ENCODE measurements at regions not wholly inside any gene's neighbourhood (a gene's known extent, or its start where the extent isn't known, plus 50 kb on each side); places are given as distances from the start of the nearest gene placed in this dataset.

DNA sequence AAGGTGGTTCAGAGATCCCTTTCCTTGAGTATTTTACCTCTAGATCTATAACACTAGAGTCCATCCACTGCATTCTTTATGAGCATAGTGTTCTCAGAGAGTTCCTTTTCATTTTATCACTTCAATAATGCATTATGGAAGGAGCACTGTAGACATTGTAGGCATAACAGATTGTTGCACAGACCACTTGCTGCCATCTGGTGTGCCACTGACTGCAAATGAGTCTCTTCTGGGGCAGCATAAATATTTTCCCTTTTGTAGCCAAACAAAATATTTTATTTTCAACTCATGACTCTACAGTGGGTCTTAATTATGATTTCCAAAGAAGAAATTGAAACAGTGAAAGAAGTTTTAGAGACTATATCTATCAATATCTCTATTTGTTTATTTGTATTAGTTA, 290.4 kb downstream of the OLFM3 start:
- DNase-seq (ENCODE audit: extremely low read depth, low read depth) = no peak
- TF ChIP-seq, protein P1, sequence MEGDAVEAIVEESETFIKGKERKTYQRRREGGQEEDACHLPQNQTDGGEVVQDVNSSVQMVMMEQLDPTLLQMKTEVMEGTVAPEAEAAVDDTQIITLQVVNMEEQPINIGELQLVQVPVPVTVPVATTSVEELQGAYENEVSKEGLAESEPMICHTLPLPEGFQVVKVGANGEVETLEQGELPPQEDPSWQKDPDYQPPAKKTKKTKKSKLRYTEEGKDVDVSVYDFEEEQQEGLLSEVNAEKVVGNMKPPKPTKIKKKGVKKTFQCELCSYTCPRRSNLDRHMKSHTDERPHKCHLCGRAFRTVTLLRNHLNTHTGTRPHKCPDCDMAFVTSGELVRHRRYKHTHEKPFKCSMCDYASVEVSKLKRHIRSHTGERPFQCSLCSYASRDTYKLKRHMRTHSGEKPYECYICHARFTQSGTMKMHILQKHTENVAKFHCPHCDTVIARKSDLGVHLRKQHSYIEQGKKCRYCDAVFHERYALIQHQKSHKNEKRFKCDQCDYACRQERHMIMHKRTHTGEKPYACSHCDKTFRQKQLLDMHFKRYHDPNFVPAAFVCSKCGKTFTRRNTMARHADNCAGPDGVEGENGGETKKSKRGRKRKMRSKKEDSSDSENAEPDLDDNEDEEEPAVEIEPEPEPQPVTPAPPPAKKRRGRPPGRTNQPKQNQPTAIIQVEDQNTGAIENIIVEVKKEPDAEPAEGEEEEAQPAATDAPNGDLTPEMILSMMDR (IDR thresholded peaks at IDR 0.05; ENCODE audit: low read depth, low read length) = no peak

DNA sequence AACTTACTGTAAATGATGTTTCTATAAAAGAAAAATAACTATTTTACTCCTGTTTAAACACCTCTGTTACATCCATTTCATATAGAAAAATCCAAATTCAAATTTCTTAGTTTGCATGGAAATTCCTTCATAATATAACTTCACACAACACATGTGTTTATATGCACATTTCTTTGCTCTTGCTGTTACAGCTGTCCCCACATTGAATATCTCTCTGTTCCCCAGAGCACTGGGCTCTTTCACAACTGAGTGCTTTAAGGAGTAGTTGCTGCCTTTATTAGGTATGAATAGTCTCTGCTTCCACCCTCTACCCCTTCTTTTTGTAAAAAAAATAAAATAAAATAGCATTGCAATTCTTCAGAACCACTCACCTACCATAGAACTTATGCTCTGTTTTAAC, 287.0 kb downstream of the OLFM3 start:
- no peak for DNase-seq (ENCODE audit: extremely low read depth, low read depth)
- TF ChIP-seq, protein P1 (IDR thresholded peaks at IDR 0.05; ENCODE audit: low read depth, low read length) = no peak

DNA sequence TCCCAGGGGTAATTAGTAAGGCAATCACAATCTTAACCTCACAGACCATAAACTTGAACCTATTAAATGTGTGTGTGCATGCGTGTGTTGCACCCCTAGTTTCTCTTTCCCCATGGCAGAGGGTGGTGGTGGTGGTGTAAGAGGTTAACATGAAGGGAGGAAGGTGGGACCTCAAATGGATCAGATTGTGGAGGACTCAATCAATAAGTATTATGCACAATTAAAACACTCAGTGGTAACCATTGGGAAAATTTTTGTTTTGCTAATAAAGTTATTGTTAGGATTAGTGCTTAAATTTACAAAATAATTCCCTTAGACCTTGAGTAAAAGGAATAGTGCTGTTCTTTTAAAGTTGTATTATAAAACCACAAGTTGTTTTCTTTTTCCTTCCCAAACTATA, 283.0 kb downstream of the OLFM3 start:
- TF ChIP-seq, protein P1 (IDR thresholded peaks at IDR 0.05; ENCODE audit: low read depth, low read length) = no peak
- no peak for DNase-seq (ENCODE audit: extremely low read depth, low read depth)

DNA sequence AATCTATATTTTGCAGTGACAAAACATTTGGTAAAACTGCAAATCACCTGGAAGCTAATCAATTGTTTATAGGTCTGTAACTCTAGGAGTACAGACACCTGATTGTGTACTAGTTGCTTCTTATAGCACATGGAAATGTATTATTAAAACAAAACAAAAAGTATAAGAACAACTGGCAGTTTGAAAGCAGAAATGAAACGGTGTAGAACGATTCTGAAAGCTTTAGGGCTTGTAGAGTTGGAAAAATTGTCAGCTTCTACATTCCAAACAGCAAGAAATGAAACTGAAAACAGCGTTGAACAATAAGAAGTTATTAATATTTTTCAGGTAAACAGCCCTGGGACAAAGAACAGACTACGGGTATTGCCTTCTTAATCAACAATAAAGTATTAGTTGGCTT, 273.3 kb downstream of the OLFM3 start:
- no peak for DNase-seq (ENCODE audit: extremely low read depth, low read depth)

DNA sequence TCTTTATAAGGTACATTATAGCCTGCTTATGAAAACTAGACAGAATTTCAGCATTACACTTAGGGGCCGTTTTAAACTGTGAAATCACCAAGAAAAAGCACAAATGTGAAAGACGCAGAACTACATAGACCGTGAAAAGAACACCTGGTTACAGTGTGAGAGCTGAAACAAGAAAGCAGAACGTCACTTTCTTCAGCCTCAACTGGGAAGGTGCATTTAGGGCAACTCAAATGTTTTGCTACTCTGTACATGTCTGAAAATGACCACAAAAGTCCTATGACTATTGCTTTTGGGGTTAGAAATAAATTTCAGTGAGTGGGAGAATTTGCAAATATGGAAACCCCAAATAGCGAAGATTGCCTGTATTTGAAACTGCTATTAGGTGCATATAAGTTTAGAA, 268.7 kb downstream of the OLFM3 start:
- TF ChIP-seq, protein P1 (IDR thresholded peaks at IDR 0.05; ENCODE audit: low read depth, low read length) = no peak
- no peak for DNase-seq (ENCODE audit: extremely low read depth, low read depth)

More for the DNA sequence above, 273.3 kb downstream of the OLFM3 start:
- TF ChIP-seq, protein P1 (IDR thresholded peaks at IDR 0.05; ENCODE audit: low read depth, low read length) = no peak

DNA sequence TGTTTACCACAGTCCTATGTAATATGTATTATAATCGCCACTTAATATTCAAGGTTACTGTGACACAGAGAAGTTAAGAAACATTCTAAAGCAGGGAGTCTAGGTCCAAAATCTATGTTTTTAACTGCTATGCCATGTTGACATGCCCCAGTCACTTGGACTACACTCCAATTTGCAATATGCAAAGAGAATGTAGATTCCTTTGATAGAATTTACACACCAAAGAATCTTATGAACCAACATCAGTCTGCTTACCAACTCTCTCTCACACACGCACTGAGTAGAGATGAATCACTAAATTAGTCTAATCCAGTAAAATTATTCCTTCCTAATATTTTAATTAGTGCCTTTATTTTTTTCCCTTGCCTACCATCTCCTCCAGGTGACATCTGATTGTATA, 266.2 kb downstream of the OLFM3 start:
- TF ChIP-seq, protein P1 (IDR thresholded peaks at IDR 0.05; ENCODE audit: low read depth, low read length) = no peak

DNA sequence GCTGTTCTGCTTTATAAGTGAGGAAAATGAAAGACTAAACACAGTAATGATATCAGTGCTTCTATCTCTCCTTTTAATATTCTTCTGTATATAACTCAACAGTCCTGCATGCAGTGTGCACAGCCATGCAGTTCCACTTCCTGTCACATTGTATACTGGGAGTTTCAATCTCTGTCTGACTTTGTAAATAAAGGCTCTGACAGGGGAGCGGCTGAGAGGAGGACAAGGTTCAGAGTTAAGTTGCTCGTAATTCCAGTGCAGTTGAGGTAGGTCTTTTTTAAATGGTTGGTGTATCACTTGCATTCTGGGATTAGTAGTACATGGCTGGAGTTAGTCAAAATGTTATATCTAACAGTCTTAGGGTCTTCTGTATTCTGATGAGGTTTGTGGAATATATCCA, 264.5 kb downstream of the OLFM3 start:
- no peak for DNase-seq (ENCODE audit: extremely low read depth, low read depth)
- TF ChIP-seq, protein P1 (IDR thresholded peaks at IDR 0.05; ENCODE audit: low read depth, low read length) = no peak

More for the DNA sequence above, 266.2 kb downstream of the OLFM3 start:
- no peak for DNase-seq (ENCODE audit: extremely low read depth, low read depth)

All from AG09319 (cell line).